HS-27A (cell line): ENCODE measurements at regions not wholly inside any gene's neighbourhood (a gene's known extent, or its start where the extent isn't known, plus 50 kb on each side); places are given as distances from the start of the nearest gene placed in this dataset.

Experiments used
- DNase-seq: peaks from one replicate; pipeline ENCODE4 v3.0.0-alpha.2; 2012; ENCODE audit warnings: low read depth, missing footprints

- DNase-seq: peak; percentile 36
Measured at GRCh38 chr5:54644226-54644625, 126.7 kb downstream of the SNX18 start.

- peak; percentile 70 for DNase-seq
Measured at GRCh38 chr5:54643685-54644106, 126.1 kb downstream of the SNX18 start.

DNA sequence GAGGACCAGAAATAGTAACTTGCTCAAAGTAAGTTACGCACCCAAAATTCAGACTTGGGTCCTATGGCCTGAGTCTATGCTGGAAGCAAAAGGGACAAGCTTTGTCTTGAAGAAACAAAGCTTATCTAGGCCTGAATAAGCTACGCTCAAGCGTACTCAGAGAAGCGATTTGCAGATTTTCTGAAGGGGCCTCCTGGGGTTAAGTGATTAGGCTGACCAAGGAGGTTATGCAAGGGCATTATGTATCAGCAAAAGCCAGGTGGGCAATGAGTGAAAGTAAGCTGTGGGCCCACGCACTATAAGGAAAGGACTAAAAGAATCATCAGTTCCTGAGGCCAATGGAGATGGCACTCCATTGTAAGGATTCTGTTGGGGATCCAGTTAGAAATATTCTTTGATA, 122.1 kb downstream of the SNX18 start:
- no peak for DNase-seq

DNA sequence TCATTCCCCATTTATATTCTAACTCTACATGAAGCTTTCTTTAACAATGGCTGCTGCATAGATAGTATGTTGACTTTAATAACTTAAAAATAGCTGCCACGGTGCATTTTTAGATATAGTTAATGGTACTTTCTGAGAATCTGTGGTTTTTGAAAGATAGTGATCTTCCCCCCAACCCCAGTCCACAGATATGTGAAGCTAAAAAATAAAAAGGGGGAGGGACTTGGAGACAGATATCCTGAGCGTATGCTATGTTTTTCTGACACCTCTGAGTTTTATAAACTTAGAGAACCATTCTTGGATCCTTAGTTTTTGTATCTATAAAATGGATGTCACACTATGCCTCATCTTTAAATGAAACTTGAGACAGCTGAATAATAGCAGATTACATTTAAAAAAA, 120.5 kb downstream of the SNX18 start:
- DNase-seq: no peak

- no peak for DNase-seq
Measured at GRCh38 chr5:54637654-54638053, 120.1 kb downstream of the SNX18 start.

GRCh38 chr5:54634089-54634488, 116.5 kb downstream of the SNX18 start:
- no peak for DNase-seq

DNA sequence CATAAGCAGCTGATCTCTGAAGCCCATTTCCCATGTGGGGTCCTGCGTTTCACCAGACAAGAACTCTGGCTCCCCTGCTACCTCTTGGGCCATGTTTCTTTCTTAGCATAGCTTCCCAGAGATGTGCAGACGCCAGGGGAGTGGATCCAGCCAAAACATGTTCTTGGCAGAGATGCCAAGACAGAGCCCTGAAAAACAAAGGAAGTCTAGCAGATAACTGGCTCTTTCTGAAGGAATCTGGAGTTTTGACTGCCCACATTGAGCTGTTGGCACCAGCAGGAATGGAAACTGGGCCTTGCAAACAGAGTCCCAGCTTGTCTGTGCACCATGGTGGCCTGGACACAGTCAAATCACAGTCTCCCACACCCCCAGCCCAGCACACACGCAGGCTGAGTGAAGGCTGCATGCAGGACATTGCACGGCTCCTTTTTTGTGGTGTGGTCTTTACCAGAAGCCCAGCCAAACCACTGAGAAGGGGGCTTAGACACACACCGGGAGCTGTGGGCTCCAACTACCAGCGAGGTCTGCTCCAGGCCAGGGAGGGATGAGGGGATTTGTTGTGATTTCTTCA, 114.7 kb downstream of the SNX18 start:
- no peak for DNase-seq

- DNase-seq: no peak
Measured at GRCh38 chr5:54630738-54631359, 113.3 kb downstream of the SNX18 start.

DNA sequence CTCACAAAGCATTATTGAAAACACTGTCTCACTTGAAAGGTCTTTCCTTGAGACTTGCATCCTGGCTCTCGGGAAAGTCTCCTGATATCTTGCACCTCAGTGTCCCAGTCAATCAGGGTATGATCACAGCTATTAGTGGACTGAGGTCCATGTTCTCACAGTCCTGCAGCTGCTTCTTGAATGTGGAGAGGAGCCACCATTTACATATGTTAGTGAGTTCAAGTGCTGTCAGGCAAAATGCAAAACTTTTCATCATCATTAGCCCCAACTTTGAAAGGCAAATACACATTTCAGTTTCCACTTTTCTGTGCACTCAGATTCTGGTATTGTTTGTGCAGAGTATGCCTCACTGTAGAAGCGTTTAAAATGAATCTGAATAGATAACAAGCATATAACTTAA, 111.6 kb downstream of the SNX18 start:
- DNase-seq: no peak

DNA sequence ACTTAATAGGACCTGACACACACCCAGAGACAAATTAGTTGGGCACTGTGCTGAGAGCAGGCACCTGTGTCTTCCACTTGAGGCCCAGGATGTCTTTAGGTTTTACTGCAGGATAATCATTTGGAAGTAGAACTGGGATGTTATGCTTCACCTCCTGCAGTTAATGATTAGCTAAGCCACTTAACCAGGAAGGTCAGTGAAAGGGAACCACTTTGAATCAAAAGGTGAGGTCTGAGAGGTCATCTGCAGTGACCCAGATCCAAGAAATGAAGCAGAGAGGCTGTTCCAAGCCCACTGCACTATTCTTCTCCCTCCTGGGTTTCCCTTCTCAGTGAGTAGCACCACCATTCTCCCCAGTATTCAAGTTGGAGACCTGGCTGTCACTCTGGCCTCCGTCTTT, 110.5 kb downstream of the SNX18 start:
- no peak for DNase-seq

DNA sequence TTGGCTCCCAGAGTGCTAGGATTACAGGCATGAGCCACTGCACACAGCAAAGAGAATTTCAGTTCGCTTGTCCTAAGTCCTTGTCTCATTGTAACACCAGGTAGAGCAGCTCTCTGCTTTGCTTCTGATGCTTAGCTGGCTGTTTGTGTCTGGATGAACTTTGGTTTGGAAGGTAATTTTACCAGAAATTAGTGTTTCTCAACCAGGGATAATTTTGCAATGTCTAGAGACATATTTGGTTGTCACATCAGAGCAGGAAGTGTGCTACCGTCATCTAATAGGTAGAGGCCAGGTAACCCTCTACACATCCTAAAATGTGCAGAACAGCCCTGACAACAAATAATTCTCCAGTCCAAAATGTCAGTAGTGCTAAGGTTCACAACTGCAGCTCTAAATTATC, 108.8 kb downstream of the SNX18 start:
- DNase-seq: no peak

GRCh38 chr5:54624805-54625568, 107.4 kb downstream of the SNX18 start:
- DNase-seq: no peak

DNA sequence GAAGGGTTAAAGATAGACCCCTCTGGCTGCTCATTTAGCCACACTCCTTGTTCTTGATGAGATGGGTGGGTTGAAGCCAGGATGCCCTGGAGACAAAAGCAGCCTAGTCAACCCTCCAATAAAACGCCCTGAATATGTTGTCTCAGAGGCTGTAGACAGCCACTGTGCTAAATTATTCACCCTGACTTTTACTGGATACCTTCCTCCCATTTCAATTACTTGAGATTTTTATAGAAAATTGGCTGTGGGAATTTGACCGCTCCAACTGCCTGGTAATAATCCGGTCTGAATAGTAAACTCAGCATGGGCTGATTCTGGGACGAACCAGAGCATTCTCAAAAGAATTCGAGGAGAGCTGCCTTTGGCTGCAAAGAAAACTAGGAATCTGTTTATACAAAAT, 104.2 kb downstream of the SNX18 start:
- DNase-seq: no peak

- DNase-seq: no peak
Measured at GRCh38 chr5:54621048-54621447, 103.5 kb downstream of the SNX18 start.

DNA sequence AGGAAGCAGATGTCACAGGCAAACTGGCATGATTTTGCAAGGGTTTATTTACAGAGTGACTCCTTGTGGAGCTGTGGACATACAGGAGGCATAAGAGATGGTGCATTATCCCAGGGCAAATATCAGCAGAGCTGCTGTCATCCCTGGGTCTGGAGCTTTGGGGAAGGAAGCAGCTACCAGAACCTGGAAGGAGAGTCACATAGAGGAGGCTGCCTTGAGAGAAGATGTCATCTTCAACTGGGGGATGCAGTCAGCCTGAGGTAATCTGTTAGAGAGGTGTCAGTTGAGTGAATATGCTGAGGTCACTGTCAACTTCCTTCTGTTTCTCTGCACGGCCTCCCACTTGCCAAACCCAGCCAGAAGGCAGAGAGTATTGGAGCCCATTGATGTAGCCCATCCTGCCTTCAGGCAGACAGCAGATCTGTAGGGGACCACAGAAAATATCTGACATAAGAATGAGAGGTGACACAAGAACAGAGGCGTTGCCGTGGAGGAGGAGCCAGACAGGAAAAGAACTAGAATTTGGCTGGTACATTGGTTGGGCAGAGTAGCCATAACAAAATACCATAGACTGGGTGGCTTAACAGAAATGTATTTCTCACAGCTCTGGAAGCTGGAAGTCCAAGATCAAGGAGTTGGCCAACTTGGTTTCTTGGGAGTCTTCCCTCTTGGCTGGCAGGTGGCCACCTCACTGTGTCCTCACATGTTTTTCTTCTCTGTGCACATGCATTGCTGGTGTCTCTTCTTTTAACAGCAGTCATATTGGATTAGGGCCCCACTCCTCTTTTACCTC, 102.8 kb downstream of the SNX18 start:
- no peak for DNase-seq

GRCh38 chr5:54619731-54620130, 102.2 kb downstream of the SNX18 start:
- no peak for DNase-seq

- DNase-seq: no peak
Measured at GRCh38 chr5:54616518-54617220, 99.1 kb downstream of the SNX18 start.

DNA sequence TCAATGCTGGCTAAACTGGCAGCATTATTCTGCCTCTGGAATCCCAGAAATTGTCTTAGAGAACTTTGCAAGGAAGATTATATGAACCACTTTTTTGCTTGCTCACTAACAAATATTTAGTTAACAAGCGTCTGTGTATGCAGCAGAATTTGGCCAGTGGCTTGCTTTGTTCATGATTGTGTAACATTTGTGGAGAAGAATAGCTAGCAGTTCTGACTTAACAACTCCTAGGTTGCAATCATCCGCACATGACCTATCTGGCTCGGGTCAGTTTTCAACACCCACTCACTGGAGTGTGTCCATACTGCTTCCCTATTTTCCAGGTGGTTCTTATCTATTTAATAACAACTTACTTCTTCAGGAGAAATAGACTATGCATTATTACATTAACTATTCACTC, 98.5 kb downstream of the SNX18 start:
- DNase-seq: no peak

- DNase-seq: no peak
Measured at GRCh38 chr5:54615381-54615780, 97.8 kb downstream of the SNX18 start.

DNA sequence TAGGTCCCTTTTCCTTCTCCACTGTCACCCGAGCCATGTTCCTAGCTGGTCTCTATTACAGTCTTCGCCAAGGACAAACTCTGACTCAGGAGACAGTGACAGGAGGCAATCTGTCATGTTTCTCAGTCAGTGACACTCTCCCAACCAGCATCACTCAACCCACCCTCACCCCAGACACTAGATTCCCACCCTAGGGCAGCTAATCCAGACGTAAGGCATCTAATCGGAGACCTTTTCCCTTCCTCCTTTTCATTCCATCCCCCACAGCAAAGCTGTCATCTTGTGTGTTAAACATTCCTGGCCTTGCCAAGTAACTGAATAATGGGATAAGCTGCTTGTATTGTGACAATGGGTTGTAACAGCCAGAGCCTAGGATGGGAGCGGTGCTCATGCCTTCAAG, 95.2 kb downstream of the SNX18 start:
- no peak for DNase-seq

DNA sequence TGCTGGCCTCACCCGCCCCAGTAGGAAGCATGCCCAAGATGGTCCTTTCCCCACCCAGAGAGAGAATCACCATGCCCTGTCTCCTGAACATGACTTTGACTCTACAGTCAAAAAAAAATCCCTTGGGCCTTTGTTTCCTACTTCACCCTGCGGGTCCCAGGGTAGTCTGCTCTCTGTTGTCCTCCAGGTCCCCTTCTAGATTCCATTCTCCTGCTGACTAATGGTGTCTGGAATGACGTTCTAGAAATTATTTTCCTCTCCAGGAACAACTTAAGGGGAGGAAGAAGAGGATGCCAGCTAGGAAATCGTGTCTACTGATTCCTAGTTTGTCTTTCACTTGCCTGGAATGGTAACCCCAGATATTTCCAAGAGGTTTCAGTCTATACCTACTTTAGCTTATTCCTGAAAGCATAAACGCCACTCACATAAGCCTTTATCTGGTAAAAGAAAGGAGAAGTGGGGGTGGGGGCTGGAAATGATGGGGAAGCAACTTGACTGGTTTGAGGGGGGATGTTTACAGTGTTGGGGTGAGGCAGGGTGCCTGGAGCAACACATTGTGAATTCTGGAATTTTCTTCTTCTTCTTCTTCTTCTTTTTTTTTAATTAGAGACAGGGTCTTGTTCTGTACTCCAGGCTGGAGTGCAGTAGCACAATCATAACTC, 93.9 kb downstream of the SNX18 start:
- DNase-seq: peak; percentile 3
